HEK293 (cell line): ENCODE measurements at regions not wholly inside any gene's neighbourhood (a gene's known extent, or its start where the extent isn't known, plus 50 kb on each side); places are given as distances from the start of the nearest gene placed in this dataset.

Experiments
- ZNF274 ChIP-seq, 2 experiments: fragments of 200-500 bp in 1 of 2; fragments of 450-650 bp in 1 of 2; sonication (Bioruptor generic) in 1 of 2; formaldehyde crosslinking in 1 of 2; IDR thresholded peaks; 2 replicates each; pipeline versions ENCODE4 v1.5.1 to v1.6.1; 2014 to 2016; ENCODE audit warnings: borderline replicate concordance in 1 of 2, inconsistent platforms in 1 of 2, low read length in 1 of 2, missing biosample characterization in 1 of 2, missing genetic modification characterization in 1 of 2
- TF ChIP-seq, protein P1 (sequence below): fragments of 450-650 bp; formaldehyde crosslinking; conservative IDR thresholded peaks from 2 replicates; pipeline ENCODE4 v1.5.1; 2016; ENCODE audit warnings: low read depth, missing biosample characterization, missing genetic modification characterization
- TF ChIP-seq, protein P2 (sequence below): fragments of 450-650 bp; formaldehyde crosslinking; IDR thresholded peaks from 2 replicates; pipeline ENCODE4 v1.5.1; 2016; ENCODE audit warnings: missing biosample characterization, missing genetic modification characterization

DNA sequence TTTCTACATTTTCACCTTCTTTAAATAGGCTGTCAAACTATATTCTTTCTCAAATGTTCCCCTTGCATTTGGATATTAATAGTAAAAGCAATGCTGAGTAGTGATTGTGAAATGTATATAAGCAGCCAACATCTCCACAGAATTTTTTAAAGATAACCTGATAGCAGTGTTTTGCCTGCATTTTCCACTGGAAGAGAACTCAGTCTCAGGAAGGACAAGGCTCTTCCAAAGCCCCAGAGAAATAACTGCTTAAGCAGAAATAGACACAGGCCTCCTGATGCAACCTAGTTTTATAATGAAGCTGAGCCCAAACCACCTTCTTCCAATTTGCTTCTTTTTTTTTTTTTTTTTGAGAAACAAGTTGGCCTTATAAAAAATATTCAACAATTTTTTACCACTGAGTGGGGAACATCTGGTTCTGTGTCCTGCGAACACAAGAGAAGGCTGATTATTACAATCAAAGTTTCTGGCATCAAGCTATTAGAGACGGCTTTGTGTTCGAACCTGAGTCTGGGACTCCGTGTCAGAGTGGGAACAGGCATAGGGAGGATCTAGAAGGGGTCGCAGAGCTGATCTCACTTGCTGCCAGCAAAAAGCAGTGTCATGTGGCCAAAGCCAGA, 332.5 kb upstream of the TBL1XR1 start:
- TF ChIP-seq, protein P1, sequence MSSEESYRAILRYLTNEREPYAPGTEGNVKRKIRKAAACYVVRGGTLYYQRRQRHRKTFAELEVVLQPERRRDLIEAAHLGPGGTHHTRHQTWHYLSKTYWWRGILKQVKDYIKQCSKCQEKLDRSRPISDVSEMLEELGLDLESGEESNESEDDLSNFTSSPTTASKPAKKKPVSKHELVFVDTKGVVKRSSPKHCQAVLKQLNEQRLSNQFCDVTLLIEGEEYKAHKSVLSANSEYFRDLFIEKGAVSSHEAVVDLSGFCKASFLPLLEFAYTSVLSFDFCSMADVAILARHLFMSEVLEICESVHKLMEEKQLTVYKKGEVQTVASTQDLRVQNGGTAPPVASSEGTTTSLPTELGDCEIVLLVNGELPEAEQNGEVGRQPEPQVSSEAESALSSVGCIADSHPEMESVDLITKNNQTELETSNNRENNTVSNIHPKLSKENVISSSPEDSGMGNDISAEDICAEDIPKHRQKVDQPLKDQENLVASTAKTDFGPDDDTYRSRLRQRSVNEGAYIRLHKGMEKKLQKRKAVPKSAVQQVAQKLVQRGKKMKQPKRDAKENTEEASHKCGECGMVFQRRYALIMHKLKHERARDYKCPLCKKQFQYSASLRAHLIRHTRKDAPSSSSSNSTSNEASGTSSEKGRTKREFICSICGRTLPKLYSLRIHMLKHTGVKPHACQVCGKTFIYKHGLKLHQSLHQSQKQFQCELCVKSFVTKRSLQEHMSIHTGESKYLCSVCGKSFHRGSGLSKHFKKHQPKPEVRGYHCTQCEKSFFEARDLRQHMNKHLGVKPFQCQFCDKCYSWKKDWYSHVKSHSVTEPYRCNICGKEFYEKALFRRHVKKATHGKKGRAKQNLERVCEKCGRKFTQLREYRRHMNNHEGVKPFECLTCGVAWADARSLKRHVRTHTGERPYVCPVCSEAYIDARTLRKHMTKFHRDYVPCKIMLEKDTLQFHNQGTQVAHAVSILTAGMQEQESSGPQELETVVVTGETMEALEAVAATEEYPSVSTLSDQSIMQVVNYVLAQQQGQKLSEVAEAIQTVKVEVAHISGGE (tag by site-specific recombination): no peak
- TF ChIP-seq, protein P2, sequence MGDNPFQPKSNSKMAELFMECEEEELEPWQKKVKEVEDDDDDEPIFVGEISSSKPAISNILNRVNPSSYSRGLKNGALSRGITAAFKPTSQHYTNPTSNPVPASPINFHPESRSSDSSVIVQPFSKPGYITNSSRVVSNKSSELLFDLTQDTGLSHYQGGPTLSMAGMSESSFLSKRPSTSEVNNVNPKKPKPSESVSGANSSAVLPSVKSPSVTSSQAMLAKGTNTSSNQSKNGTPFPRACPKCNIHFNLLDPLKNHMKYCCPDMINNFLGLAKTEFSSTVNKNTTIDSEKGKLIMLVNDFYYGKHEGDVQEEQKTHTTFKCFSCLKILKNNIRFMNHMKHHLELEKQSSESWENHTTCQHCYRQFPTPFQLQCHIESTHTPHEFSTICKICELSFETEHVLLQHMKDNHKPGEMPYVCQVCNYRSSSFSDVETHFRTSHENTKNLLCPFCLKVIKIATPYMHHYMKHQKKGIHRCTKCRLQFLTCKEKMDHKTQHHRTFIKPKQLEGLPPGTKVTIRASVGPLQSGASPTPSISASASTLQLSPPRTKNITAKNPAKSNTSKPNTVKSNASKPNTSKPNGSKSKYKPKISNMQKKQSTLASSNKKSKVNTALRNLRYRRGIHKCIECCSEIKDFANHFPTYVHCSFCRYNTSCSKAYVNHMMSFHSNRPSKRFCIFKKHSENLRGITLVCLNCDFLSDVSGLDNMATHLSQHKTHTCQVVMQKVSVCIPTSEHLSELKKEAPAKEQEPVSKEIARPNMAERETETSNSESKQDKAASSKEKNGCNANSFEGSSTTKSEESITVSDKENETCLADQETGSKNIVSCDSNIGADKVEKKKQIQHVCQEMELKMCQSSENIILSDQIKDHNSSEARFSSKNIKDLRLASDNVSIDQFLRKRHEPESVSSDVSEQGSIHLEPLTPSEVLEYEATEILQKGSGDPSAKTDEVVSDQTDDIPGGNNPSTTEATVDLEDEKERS (tag by site-specific recombination): no peak
- no peak for TF ChIP-seq ZNF274 (IDR thresholded peaks at IDR 0.05; ENCODE audit: low read length)
- no peak for TF ChIP-seq ZNF274 (tag by site-specific recombination; IDR thresholded peaks at IDR 0.05; ENCODE audit: borderline replicate concordance)
